ENCODE measurements at regions not wholly inside any gene's neighbourhood (a gene's known extent, or its start where the extent isn't known, plus 50 kb on each side); places are given as distances from the start of the nearest gene placed in this dataset.

DNA sequence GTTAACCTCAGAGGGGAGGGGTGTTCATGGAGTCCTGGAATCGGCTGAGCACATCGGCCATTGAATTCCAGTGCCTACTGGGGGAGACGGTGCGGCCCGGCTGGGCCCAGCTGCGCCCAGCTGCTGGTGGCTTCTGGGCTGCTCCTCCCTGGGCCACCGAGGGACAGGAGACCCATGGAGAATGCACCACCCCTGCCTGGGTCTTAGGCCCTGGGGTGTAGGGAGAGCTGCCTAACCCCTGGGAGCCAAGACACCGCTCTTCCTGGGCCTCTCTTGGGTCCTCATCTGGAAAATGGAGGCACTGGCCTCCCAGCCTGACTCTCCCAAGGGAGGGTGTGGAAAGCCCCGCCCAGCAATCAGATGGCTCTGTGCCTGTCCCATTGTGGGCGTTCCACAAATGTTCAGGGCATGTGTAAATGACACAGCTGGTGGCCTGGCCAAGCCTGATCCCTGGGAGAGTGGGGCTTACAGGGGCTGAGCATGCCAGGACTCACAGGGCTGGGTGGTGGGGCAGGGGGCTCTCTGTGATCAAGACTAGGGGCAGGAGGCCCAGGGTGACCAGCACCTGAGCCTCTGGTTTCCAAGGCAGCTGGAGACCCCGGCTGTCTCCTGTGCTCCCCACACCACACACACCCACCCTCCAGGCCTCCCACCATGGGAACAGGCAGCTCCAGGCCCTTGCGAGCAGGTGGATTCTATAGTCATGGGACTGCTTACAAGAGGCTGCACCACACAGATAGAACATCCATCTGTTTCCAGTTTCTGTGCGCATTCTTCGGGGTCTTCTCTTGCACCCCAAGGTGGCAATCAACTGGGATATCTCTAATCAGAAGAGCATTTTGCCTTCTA lies 150.9 kb downstream of the URI1 start:
- H3K36me3 ChIP-seq (ENCODE audit: control insufficient read depth in 2 of 2, insufficient read depth in 2 of 2, low read length in 2 of 2), result no peaks in the 10 kb centered on the region
- H3K9ac ChIP-seq (ENCODE audit: low read length in 2 of 2), result no peak overlapping the region
- H3K9me3 ChIP-seq (ENCODE audit: control insufficient read depth in 2 of 2, low read length in 2 of 2), result no peaks in the 10 kb centered on the region
- no peaks in the 10 kb centered on the region for H3K4me1 ChIP-seq (ENCODE audit: control insufficient read depth, insufficient read depth, low read length)
- H3K4me3 ChIP-seq (ENCODE audit: low read length in 2 of 2), result no peak overlapping the region
- no peaks in the 10 kb centered on the region for H3K27me3 ChIP-seq (ENCODE audit: control insufficient read depth in 1 of 2, insufficient read depth in 2 of 2, low read length in 2 of 2)
- no peak overlapping the region for H3K27ac ChIP-seq (ENCODE audit: low read length)

DNA sequence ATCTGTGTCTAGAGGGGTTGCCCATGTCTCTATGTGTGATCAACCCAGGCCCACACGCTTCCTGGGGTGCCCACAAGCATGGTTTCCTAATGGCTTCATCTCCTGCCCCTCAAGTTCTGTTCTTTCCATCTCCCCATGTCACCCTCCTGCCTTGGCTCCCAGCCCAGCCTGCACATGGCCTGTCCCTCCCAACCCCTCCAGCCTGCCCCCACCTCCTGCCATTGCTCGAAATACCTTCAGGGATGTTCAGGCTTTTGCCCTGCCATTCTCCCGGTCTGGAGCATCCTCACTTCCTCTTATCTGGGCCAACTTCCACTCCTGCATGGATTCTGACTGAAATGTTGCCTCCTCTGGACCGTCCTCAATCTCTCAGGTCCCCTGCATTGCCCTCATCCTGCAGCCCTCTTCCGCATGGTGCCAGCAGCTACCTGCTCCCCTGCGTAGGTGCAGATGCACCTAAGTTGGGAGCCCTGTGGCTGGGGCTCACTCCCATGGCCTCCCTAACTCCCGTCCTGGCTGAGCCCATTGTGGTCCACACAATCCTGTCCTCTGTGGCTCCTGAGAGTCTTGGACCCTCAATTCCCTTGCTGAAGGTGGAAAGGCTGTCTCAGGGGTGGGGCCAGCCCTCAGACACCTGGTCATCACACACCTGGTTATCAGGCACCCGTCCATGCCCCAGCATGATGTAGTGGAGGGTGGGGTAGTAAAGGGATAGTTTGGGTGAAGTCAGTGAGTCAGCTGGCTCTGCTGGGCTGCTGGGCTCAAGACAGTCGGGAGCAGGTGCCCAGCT lies 152.1 kb downstream of the URI1 start:
- H3K27me3 ChIP-seq (ENCODE audit: control insufficient read depth in 1 of 2, insufficient read depth in 2 of 2, low read length in 2 of 2), result peaks cover 0 to 2% of the 10 kb centered on the region in 2 donors
- H3K4me1 ChIP-seq (ENCODE audit: control insufficient read depth, insufficient read depth, low read length), result no peaks in the 10 kb centered on the region
- H3K4me3 ChIP-seq (ENCODE audit: low read length in 2 of 2), result no peak overlapping the region
- H3K9ac ChIP-seq (ENCODE audit: low read length in 2 of 2), result no peak overlapping the region
- no peaks in the 10 kb centered on the region for H3K36me3 ChIP-seq (ENCODE audit: control insufficient read depth in 2 of 2, insufficient read depth in 2 of 2, low read length in 2 of 2)
- no peaks in the 10 kb centered on the region for H3K9me3 ChIP-seq (ENCODE audit: control insufficient read depth in 2 of 2, low read length in 2 of 2)
- H3K27ac ChIP-seq (ENCODE audit: low read length), result no peak overlapping the region

DNA sequence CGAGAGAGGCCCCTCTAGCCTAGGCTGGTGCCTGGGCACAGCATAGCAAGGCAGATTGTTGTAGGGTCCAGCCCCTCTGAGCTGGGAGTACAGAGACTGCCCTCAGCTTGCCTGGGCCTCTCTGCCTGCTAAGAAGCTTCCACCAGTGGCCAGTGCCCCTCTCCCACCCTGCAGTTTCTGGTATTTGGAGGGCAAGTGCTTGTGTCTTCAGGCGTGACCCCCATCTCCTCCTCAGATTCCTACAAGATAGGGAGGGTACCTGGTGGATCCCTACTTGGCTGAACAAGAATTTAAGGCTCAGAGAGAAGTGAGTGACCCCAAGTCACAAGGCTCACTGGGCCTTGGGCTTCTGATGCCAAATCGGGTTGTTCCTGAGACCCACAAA lies 152.7 kb downstream of the URI1 start:
- no peaks in the 10 kb centered on the region for H3K36me3 ChIP-seq (ENCODE audit: control insufficient read depth in 2 of 2, insufficient read depth in 2 of 2, low read length in 2 of 2)
- no peaks in the 10 kb centered on the region for H3K4me1 ChIP-seq (ENCODE audit: control insufficient read depth, insufficient read depth, low read length)
- no peak overlapping the region for H3K27ac ChIP-seq (ENCODE audit: low read length)
- no peaks in the 10 kb centered on the region for H3K9me3 ChIP-seq (ENCODE audit: control insufficient read depth in 2 of 2, low read length in 2 of 2)
- no peak overlapping the region for H3K4me3 ChIP-seq (ENCODE audit: low read length in 2 of 2)
- no peak overlapping the region for H3K9ac ChIP-seq (ENCODE audit: low read length in 2 of 2)
- peaks cover 0 to 2% of the 10 kb centered on the region in 2 donors for H3K27me3 ChIP-seq (ENCODE audit: control insufficient read depth in 1 of 2, insufficient read depth in 2 of 2, low read length in 2 of 2)

DNA sequence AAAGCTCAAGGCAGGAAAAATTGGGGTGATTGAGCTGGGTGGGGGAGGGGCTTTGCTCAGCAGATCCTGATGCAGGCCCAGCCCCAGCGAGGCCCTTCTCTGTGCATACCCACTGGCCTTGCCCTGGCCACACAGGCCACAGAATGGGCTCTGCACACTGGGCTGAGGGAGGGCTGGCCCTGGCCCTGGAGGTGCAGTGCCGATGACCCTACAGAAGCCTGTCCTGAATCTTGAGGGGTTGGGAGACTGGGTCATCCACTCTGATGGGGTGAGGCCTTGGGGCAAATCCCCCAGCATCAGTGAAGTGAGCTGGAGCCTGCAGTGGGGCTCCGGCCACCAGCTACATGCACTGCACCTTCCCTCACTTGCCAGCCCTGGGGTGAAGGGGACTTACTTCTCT lies 153.1 kb downstream of the URI1 start:
- Histone ChIP-seq H3K27ac (ENCODE audit: low read length) (no peak overlapping the region), H3K36me3 (ENCODE audit: control insufficient read depth in 2 of 2, insufficient read depth in 2 of 2, low read length in 2 of 2) (no peaks in the 10 kb centered on the region), H3K4me3 (ENCODE audit: low read length in 2 of 2) (no peak overlapping the region), H3K9ac (ENCODE audit: low read length in 2 of 2) (no peak overlapping the region), H3K9me3 (ENCODE audit: control insufficient read depth in 2 of 2, low read length in 2 of 2) (no peaks in the 10 kb centered on the region), H3K4me1 (ENCODE audit: control insufficient read depth, insufficient read depth, low read length) (no peaks in the 10 kb centered on the region), H3K27me3 (ENCODE audit: control insufficient read depth in 1 of 2, insufficient read depth in 2 of 2, low read length in 2 of 2) (peaks cover 0 to 2% of the 10 kb centered on the region in 2 donors)

DNA sequence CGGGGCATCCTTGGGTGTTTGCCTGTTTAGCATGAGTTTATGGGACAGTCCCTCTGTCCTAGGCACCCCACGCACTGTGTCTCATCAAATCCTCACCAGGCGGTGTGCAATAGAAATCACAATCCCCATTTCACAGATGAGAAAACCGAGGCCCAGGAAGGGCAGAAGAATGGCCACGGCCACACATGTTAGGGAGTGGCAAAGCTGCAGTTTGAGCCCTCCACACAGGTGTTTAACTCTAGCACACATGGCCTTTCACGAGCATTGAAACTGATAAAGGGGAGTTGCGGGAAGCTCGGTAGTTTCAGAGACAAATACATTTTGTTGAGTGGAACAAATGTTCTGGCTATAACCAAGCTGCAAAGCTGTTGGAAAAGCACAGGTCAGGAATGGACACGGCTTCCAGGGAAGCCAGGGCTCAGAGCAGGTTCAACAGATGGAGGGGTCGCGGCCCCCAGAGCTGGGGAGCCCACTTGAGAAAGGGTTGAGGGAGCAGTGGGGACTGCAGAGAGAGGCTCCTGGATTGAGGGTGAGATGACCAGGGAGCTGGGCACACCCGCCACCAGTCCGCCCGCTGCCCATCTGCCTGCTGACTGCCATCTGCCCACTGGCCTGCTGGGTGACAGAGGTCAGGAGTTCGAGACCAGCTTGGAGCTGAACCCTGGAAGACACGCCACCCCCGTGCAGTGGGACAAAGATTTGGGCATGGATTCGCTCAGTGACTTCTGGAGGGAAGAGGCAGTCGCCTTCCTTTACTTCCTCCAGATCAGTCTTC lies 154.7 kb downstream of the URI1 start:
- Histone ChIP-seq H3K27me3 (ENCODE audit: control insufficient read depth in 1 of 2, insufficient read depth in 2 of 2, low read length in 2 of 2) (peaks cover 0 to 4% of the 10 kb centered on the region in 2 donors), H3K9ac (ENCODE audit: low read length in 2 of 2) (no peak overlapping the region), H3K4me3 (ENCODE audit: low read length in 2 of 2) (no peak overlapping the region), H3K9me3 (ENCODE audit: control insufficient read depth in 2 of 2, low read length in 2 of 2) (peaks cover 0 to 2% of the 10 kb centered on the region in 2 donors), H3K27ac (ENCODE audit: low read length) (no peak overlapping the region), H3K36me3 (ENCODE audit: control insufficient read depth in 2 of 2, insufficient read depth in 2 of 2, low read length in 2 of 2) (no peaks in the 10 kb centered on the region), H3K4me1 (ENCODE audit: control insufficient read depth, insufficient read depth, low read length) (no peaks in the 10 kb centered on the region)

DNA sequence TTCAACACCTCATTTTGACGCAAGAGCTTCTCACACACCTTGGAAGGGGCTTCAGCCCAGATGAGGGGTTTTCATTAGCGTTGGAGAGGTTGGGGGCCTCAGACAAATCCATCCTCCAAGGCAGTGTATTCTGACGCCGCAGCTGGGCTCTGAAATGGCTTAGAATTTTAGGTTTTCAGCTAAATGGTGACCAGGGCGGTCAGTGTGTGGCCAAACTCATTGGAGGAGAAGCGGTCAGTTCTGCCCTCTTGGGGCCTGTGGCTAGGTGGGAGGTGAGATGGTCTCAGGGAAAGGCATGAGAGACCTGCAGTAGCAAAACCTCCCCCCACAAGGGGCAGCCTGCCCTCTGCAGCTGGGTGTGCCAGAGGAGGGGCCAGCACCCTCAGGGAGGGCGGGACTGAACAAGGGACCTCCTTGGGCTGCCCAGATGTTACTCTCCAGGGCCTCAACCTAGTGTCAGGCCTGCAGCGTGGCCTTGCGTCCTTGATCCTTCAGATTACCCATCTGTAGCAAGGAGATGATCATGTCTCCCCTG lies 155.8 kb downstream of the URI1 start:
- no peak overlapping the region for H3K9ac ChIP-seq (ENCODE audit: low read length in 2 of 2)
- peaks cover 0 to 4% of the 10 kb centered on the region in 2 donors for H3K27me3 ChIP-seq (ENCODE audit: control insufficient read depth in 1 of 2, insufficient read depth in 2 of 2, low read length in 2 of 2)
- no peak overlapping the region for H3K27ac ChIP-seq (ENCODE audit: low read length)
- no peaks in the 10 kb centered on the region for H3K4me1 ChIP-seq (ENCODE audit: control insufficient read depth, insufficient read depth, low read length)
- no peaks in the 10 kb centered on the region for H3K36me3 ChIP-seq (ENCODE audit: control insufficient read depth in 2 of 2, insufficient read depth in 2 of 2, low read length in 2 of 2)
- no peak overlapping the region for H3K4me3 ChIP-seq (ENCODE audit: low read length in 2 of 2)
- peaks cover 0 to 2% of the 10 kb centered on the region in 2 donors for H3K9me3 ChIP-seq (ENCODE audit: control insufficient read depth in 2 of 2, low read length in 2 of 2)

DNA sequence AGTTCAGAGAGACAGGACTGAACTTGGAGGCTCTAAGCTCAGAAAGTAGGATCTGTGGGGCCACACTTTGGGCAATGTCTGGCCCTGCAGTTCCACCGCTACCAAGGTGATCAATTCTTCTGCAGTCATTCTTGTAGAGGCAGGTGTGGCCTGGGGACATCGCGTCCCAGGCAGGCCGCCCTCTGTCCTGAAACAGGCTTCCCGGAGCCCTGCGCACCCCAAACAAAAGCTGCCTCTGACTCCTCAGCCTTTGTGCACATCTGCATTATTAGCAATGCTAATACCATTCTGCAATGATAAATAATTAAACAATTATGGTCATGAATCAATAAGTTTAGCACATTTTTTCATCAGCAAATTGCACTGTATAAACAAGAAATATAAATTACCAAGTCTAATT lies 160.2 kb downstream of the URI1 start:
- H3K4me3 ChIP-seq (ENCODE audit: low read length in 2 of 2), result no peak overlapping the region
- H3K9ac ChIP-seq (ENCODE audit: low read length in 2 of 2), result no peak overlapping the region
- H3K27ac ChIP-seq (ENCODE audit: low read length), result no peak overlapping the region
- H3K27me3 ChIP-seq (ENCODE audit: control insufficient read depth in 1 of 2, insufficient read depth in 2 of 2, low read length in 2 of 2), result peaks cover 5 to 6% of the 10 kb centered on the region in 2 donors
- peaks cover 0 to 2% of the 10 kb centered on the region in 2 donors for H3K9me3 ChIP-seq (ENCODE audit: control insufficient read depth in 2 of 2, low read length in 2 of 2)
- H3K36me3 ChIP-seq (ENCODE audit: control insufficient read depth in 2 of 2, insufficient read depth in 2 of 2, low read length in 2 of 2), result no peaks in the 10 kb centered on the region
- no peaks in the 10 kb centered on the region for H3K4me1 ChIP-seq (ENCODE audit: control insufficient read depth, insufficient read depth, low read length)

DNA sequence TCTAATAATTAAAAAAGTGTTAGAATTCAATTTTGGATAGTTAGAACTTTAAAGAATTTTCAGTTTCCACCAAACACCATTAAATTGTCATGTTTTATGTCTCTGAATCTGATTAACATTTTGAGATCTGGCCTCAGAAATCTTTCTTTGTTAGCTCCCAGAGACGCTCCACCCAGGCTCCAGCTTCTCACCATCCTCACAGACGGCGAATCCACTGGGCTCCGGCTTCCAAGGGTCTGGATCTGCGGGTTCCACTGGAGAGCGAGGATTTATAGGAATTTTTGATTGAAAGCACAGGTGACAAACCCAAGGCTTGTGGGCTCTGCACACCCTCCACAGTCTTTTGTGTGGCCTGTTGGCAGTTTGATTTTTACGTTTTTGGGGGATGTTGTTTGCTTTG lies 160.6 kb downstream of the URI1 start:
- H3K9me3 ChIP-seq (ENCODE audit: control insufficient read depth in 2 of 2, low read length in 2 of 2), result peaks cover 0 to 2% of the 10 kb centered on the region in 2 donors
- no peak overlapping the region for H3K4me3 ChIP-seq (ENCODE audit: low read length in 2 of 2)
- no peak overlapping the region for H3K9ac ChIP-seq (ENCODE audit: low read length in 2 of 2)
- H3K27ac ChIP-seq (ENCODE audit: low read length), result no peak overlapping the region
- H3K36me3 ChIP-seq (ENCODE audit: control insufficient read depth in 2 of 2, insufficient read depth in 2 of 2, low read length in 2 of 2), result no peaks in the 10 kb centered on the region
- no peaks in the 10 kb centered on the region for H3K4me1 ChIP-seq (ENCODE audit: control insufficient read depth, insufficient read depth, low read length)
- H3K27me3 ChIP-seq (ENCODE audit: control insufficient read depth in 1 of 2, insufficient read depth in 2 of 2, low read length in 2 of 2), result peaks cover 5 to 6% of the 10 kb centered on the region in 2 donors

DNA sequence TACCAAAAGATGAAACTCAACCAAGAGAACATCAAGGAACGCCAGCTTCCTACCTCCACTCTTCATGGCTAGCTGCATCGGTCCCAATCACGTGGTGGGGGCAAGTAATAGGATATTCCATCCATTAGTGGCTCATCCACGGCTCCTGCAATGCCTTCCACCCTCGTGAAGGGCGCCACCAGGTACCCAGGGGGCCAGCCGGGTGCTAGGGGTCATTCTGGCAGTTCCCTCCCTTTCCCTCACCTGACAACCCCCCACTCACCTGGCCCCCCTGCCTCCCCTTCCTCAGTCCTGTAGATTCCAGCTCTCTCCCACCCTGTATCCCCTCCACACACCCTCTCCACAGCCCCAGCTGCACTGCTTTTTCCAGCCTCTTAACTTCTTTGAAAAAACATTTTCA lies 161.9 kb downstream of the URI1 start:
- peaks cover 0 to 2% of the 10 kb centered on the region in 2 donors for H3K9me3 ChIP-seq (ENCODE audit: control insufficient read depth in 2 of 2, low read length in 2 of 2)

DNA sequence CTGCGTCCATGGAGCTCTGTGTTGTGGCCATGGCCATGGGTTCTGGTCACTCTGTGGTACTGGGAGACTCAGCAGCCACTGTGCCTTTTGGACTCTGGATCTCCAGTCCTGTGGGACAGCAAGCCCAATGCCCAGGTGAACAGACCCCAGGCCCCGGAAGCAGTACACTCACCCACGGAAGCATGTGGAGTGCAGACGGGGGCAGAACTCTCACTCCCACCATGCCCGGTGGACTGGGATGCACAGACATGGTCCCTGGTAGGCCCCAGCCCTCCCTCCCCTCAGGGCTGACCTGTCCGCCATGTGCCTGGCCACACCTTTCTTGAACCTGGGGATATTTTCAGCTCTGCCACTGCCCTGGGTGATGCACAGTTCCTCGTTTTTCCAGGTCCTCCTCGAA lies 163.3 kb downstream of the URI1 start:
- Histone ChIP-seq H3K9me3 (ENCODE audit: control insufficient read depth in 2 of 2, low read length in 2 of 2) (peaks cover 0 to 2% of the 10 kb centered on the region in 2 donors), H3K4me1 (ENCODE audit: control insufficient read depth, insufficient read depth, low read length) (no peaks in the 10 kb centered on the region), H3K4me3 (ENCODE audit: low read length in 2 of 2) (no peak overlapping the region), H3K9ac (ENCODE audit: low read length in 2 of 2) (no peak overlapping the region), H3K27me3 (ENCODE audit: control insufficient read depth in 1 of 2, insufficient read depth in 2 of 2, low read length in 2 of 2) (peaks cover 4 to 6% of the 10 kb centered on the region in 2 donors), H3K27ac (ENCODE audit: low read length) (no peak overlapping the region), H3K36me3 (ENCODE audit: control insufficient read depth in 2 of 2, insufficient read depth in 2 of 2, low read length in 2 of 2) (no peaks in the 10 kb centered on the region)

More for the DNA sequence above, 161.9 kb downstream of the URI1 start:
- no peak overlapping the region for H3K27ac ChIP-seq (ENCODE audit: low read length)
- no peak overlapping the region for H3K4me3 ChIP-seq (ENCODE audit: low read length in 2 of 2)
- no peaks in the 10 kb centered on the region for H3K36me3 ChIP-seq (ENCODE audit: control insufficient read depth in 2 of 2, insufficient read depth in 2 of 2, low read length in 2 of 2)
- H3K27me3 ChIP-seq (ENCODE audit: control insufficient read depth in 1 of 2, insufficient read depth in 2 of 2, low read length in 2 of 2), result peaks cover 4 to 6% of the 10 kb centered on the region in 2 donors
- no peaks in the 10 kb centered on the region for H3K4me1 ChIP-seq (ENCODE audit: control insufficient read depth, insufficient read depth, low read length)
- no peak overlapping the region for H3K9ac ChIP-seq (ENCODE audit: low read length in 2 of 2)

Data from stomach smooth muscle (tissue), 2 donors.